Progenitor cell of endocrine pancreas (in vitro differentiated cells): ENCODE measurements at regions not wholly inside any gene's neighbourhood (a gene's known extent, or its start where the extent isn't known, plus 50 kb on each side); places are given as distances from the start of the nearest gene placed in this dataset.

Experiments used
- DNase-seq: peaks from one replicate; pipeline ENCODE4 v3.0.0; 2021; ENCODE audit warnings: low spot score; ENCODE audit not compliant: unreplicated experiment
- H3K27ac Mint-ChIP-seq: 2 replicates; pipeline ENCODE4 v1.8.0; 2021; ENCODE audit warnings: mild to moderate bottlenecking, moderate library complexity, mixed read lengths
- H3K27me3 Mint-ChIP-seq: 2 replicates; pipeline ENCODE4 v1.8.0; 2021; ENCODE audit warnings: mixed read lengths
- H3K36me3 Mint-ChIP-seq: 2 replicates; pipeline ENCODE4 v1.8.0; 2022; ENCODE audit warnings: mixed read lengths; ENCODE audit not compliant: insufficient read depth
- H3K4me1 Mint-ChIP-seq: 2 replicates; pipeline ENCODE4 v1.8.0; 2021; ENCODE audit warnings: low read depth, mixed read lengths
- H3K4me3 Mint-ChIP-seq: 2 replicates; pipeline ENCODE4 v1.8.0; 2021; ENCODE audit warnings: low read depth, mild to moderate bottlenecking, moderate library complexity, mixed read lengths
- H3K9me3 Mint-ChIP-seq: 2 replicates; pipeline ENCODE4 v1.8.0; 2021; ENCODE audit warnings: low read depth, mixed read lengths
- TF ChIP-seq, protein P1 (sequence below): fragments of 200-600 bp; sonication (generic); IDR thresholded peaks from one replicate; pipeline ENCODE4 v1.5.0; 2021; ENCODE audit warnings: antibody characterized with exemption, mild to moderate bottlenecking; ENCODE audit not compliant: unreplicated experiment

DNA sequence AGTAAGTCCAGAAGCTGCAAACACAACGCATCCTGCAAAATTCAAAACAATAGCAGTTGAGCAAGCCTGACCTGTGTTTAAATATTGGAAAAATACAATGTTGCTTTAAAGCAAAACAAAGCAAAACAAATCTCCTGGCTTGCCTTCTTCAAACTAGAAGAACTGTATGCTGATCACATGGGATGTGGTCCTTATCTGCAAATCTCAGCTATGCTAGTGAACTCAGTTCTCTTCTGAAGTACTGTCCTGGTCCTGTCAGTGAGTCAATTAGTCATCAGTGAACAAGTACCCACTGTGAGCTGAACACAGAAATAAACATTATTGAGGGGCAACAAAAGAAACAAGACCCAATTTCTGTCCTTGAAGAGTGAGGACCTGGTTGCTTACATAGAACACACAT, 522.5 kb downstream of the SMARCA1 start:
- Mint-ChIP-seq H3K27ac (no peak overlapping the region), H3K27me3 (no peaks in the 10 kb centered on the region), H3K4me3 (no peak overlapping the region), H3K4me1 (peaks cover 3% of the 10 kb centered on the region), H3K36me3 (no peaks in the 10 kb centered on the region), H3K9me3 (no peaks in the 10 kb centered on the region)
- TF ChIP-seq, protein P1, sequence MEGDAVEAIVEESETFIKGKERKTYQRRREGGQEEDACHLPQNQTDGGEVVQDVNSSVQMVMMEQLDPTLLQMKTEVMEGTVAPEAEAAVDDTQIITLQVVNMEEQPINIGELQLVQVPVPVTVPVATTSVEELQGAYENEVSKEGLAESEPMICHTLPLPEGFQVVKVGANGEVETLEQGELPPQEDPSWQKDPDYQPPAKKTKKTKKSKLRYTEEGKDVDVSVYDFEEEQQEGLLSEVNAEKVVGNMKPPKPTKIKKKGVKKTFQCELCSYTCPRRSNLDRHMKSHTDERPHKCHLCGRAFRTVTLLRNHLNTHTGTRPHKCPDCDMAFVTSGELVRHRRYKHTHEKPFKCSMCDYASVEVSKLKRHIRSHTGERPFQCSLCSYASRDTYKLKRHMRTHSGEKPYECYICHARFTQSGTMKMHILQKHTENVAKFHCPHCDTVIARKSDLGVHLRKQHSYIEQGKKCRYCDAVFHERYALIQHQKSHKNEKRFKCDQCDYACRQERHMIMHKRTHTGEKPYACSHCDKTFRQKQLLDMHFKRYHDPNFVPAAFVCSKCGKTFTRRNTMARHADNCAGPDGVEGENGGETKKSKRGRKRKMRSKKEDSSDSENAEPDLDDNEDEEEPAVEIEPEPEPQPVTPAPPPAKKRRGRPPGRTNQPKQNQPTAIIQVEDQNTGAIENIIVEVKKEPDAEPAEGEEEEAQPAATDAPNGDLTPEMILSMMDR = no peak
- DNase-seq = no peak

DNA sequence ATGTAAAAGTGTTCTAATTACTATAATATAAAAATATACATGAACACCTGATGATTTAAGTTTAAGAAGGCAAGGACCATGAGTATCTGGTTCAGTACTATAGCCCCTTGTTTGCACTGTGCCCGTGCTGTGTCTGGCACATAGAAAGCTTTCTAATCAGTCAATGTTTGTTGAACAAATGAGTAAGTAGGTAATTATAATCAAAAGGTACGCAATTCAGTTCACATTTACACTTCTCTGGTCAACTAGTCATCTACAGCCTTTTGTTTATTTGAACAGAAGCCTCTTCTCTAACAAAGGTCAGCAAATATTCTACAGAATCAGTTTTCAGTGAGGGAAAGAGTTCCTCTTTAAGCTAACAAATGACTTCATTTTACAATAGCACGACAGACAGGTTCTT, 523.3 kb downstream of the SMARCA1 start:
- no peaks in the 10 kb centered on the region for H3K9me3 Mint-ChIP-seq
- H3K27ac Mint-ChIP-seq = no peak overlapping the region
- no peak overlapping the region for H3K4me3 Mint-ChIP-seq
- TF ChIP-seq, protein P1 = no peak
- peaks cover 3% of the 10 kb centered on the region for H3K4me1 Mint-ChIP-seq
- no peaks in the 10 kb centered on the region for H3K27me3 Mint-ChIP-seq
- H3K36me3 Mint-ChIP-seq = no peaks in the 10 kb centered on the region
- no peak for DNase-seq

GRCh38 chrX:128992107-128992971, 531.0 kb downstream of the SMARCA1 start:
- H3K4me1 Mint-ChIP-seq = no peaks in the 10 kb centered on the region
- peaks cover 7% of the 10 kb centered on the region for H3K36me3 Mint-ChIP-seq
- peaks cover 44% of the 10 kb centered on the region for H3K9me3 Mint-ChIP-seq
- no peak overlapping the region for H3K4me3 Mint-ChIP-seq
- no peak overlapping the region for H3K27ac Mint-ChIP-seq
- DNase-seq = no peak
- no peaks in the 10 kb centered on the region for H3K27me3 Mint-ChIP-seq
- TF ChIP-seq, protein P1 = no peak

GRCh38 chrX:128975745-128976144, 547.5 kb downstream of the SMARCA1 start:
- no peaks in the 10 kb centered on the region for H3K27me3 Mint-ChIP-seq
- H3K27ac Mint-ChIP-seq = no peak overlapping the region
- DNase-seq = peak; percentile 61
- TF ChIP-seq, protein P1 = peak; percentile 85
- no peak overlapping the region for H3K4me3 Mint-ChIP-seq
- H3K4me1 Mint-ChIP-seq = peaks cover 3% of the 10 kb centered on the region
- H3K9me3 Mint-ChIP-seq = peaks cover 4% of the 10 kb centered on the region
- no peaks in the 10 kb centered on the region for H3K36me3 Mint-ChIP-seq

GRCh38 chrX:128973033-128973432, 550.3 kb downstream of the SMARCA1 start:
- Mint-ChIP-seq H3K9me3 (no peaks in the 10 kb centered on the region), H3K27me3 (no peaks in the 10 kb centered on the region), H3K27ac (no peak overlapping the region), H3K4me1 (peaks cover 3% of the 10 kb centered on the region), H3K4me3 (no peak overlapping the region), H3K36me3 (no peaks in the 10 kb centered on the region)
- DNase-seq = no peak
- TF ChIP-seq, protein P1 = no peak
